WTC11 (cell line): ENCODE measurements at regions not wholly inside any gene's neighbourhood (a gene's known extent, or its start where the extent isn't known, plus 50 kb on each side); places are given as distances from the start of the nearest gene placed in this dataset.

ENCODE experiments used
- ATAC-seq: fragments of 200-7000 bp; cut with Tn5 transposase; 2 replicates; pipeline ENCODE4 v1.10.0; 2021; ENCODE audit warnings: mild to moderate bottlenecking, moderate library complexity
- CTCF ChIA-PET: fragments of 300-600 bp; sonication (Branson Sonifier 250); formaldehyde crosslinking; loops from one replicate; lab custom pipeline; 2021; ENCODE audit warnings: antibody characterized with exemption; lab: Charles Lee
- POLR2A ChIA-PET: fragments of 350-600 bp; sonication (Branson Sonifier 250); formaldehyde crosslinking; loops from one replicate; lab custom pipeline; 2021; ENCODE audit warnings: antibody characterized with exemption; lab: Charles Lee
- DNase-seq: peaks from one replicate; pipeline ENCODE4 v3.0.0; 2021; ENCODE audit warnings: low spot score
- H3K27ac Mint-ChIP-seq: 2 replicates; pipeline ENCODE4 v1.8.0; 2021; ENCODE audit warnings: mixed read lengths
- H3K27me3 Mint-ChIP-seq: 2 replicates; pipeline ENCODE4 v1.8.0; 2021; ENCODE audit warnings: low read depth, mild to moderate bottlenecking, moderate library complexity, mixed read lengths
- H3K36me3 Mint-ChIP-seq: 2 replicates; pipeline ENCODE4 v1.8.0; 2021; ENCODE audit warnings: mixed read lengths
- H3K4me1 Mint-ChIP-seq: 2 replicates; pipeline ENCODE4 v1.8.0; 2022; ENCODE audit warnings: mixed read lengths
- H3K4me3 Mint-ChIP-seq: 2 replicates; pipeline ENCODE4 v1.8.0; 2021; ENCODE audit warnings: mild to moderate bottlenecking, moderate library complexity, mixed read lengths
- H3K9me3 Mint-ChIP-seq: 2 replicates; pipeline ENCODE4 v1.8.0; 2021; ENCODE audit warnings: mixed read lengths
- HMGA2 ChIP-seq: fragments of 250-450 bp; sonication (Bioruptor Pico); IDR thresholded peaks from 2 replicates; pipeline ENCODE4 v1.4.0; 2021; ENCODE audit warnings: mild to moderate bottlenecking, moderate library complexity
- NFE2L1 ChIP-seq: sonication (generic); formaldehyde crosslinking; IDR thresholded peaks from 2 replicates; pipeline ENCODE4 v1.8.1; 2023; ENCODE audit warnings: missing genetic modification reagents
- NR3C1 ChIP-seq: sonication (generic); formaldehyde crosslinking; conservative IDR thresholded peaks from 2 replicates; pipeline ENCODE4 v1.8.1; 2023; ENCODE audit warnings: low read depth, mild to moderate bottlenecking, missing genetic modification reagents
- PRRX2 ChIP-seq: fragments of 250-450 bp; sonication (Bioruptor Pico); IDR thresholded peaks from 2 replicates; pipeline ENCODE4 v1.8.0; 2021; ENCODE audit warnings: mild to moderate bottlenecking
- SP1 ChIP-seq: sonication (generic); formaldehyde crosslinking; conservative IDR thresholded peaks from 2 replicates; pipeline ENCODE4 v1.8.1; 2022; ENCODE audit warnings: missing genetic modification reagents
- TCF7 ChIP-seq: sonication (generic); formaldehyde crosslinking; IDR thresholded peaks from 2 replicates; pipeline ENCODE4 v1.8.0; 2022; ENCODE audit warnings: mild to moderate bottlenecking, low read depth, missing genetic modification reagents, moderate library complexity
- ZBTB21 ChIP-seq: sonication (generic); formaldehyde crosslinking; IDR thresholded peaks from 2 replicates; pipeline ENCODE4 v1.8.1; 2023; ENCODE audit warnings: mild to moderate bottlenecking, missing genetic modification reagents, borderline replicate concordance
- ZNF121 ChIP-seq: sonication (generic); formaldehyde crosslinking; IDR thresholded peaks from 2 replicates; pipeline ENCODE4 v1.8.0; 2023; ENCODE audit warnings: missing genetic modification reagents
- TF ChIP-seq, protein P1 (sequence below): sonication (generic); formaldehyde crosslinking; IDR thresholded peaks from 2 replicates; pipeline ENCODE4 v1.8.1; 2023; ENCODE audit warnings: mild to moderate bottlenecking, moderate library complexity, missing genetic modification reagents
- TF ChIP-seq, protein P2 (sequence below): fragments of 250-450 bp; sonication (Bioruptor Pico); IDR thresholded peaks from 2 replicates; pipeline ENCODE4 v1.9.0; 2021; ENCODE audit warnings: mild to moderate bottlenecking
- TF ChIP-seq, protein P3 (sequence below): fragments of 250-450 bp; sonication (Bioruptor Pico); IDR thresholded peaks from 2 replicates; pipeline ENCODE4 v1.9.0; 2021; ENCODE audit warnings: moderate library complexity, mild to moderate bottlenecking, inconsistent platforms, borderline replicate concordance
- TF ChIP-seq, protein P4 (sequence below): fragments of 250-450 bp; sonication (Bioruptor Pico); IDR thresholded peaks from 2 replicates; pipeline ENCODE4 v1.9.0; 2021; ENCODE audit warnings: mild to moderate bottlenecking, borderline replicate concordance
- TF ChIP-seq, protein P5 (sequence below): fragments of 250-450 bp; sonication (Bioruptor Pico); conservative IDR thresholded peaks from 2 replicates; pipeline ENCODE4 v1.9.0; 2021; ENCODE audit warnings: mild to moderate bottlenecking
- TF ChIP-seq, protein P6 (sequence below): sonication (generic); formaldehyde crosslinking; IDR thresholded peaks from 2 replicates; pipeline ENCODE4 v1.8.0; 2023; ENCODE audit warnings: missing genetic modification reagents
- TF ChIP-seq, protein P7 (sequence below): sonication (generic); formaldehyde crosslinking; IDR thresholded peaks from 2 replicates; pipeline ENCODE4 v1.8.0; 2022; ENCODE audit warnings: mild to moderate bottlenecking, missing genetic modification reagents

DNA sequence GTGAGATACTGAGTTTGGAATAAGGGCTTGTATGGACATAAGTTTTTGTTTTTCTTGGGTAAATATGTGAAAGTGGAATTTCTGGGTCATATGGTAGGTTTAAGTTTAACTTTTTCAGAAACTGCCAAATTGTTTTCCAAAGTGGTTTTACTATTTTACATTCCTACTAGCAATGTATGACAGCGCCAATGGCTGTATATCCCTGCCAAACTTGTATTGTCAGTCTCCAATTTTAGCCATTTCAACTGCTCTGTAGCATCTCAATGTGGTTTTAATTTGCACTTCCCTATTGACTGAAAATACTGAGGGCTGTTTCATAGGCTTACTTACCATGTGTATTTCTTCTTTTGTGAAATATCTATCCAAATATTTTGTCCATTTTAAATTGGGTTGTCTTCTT is 90.5 kb upstream of the ZNF32 start:
- H3K4me1 Mint-ChIP-seq: peaks cover 9% of the 10 kb centered on the region
- ChIA-PET POLR2A (no interaction called here), CTCF (no interaction called here)
- H3K27me3 Mint-ChIP-seq: no peaks in the 10 kb centered on the region
- TF ChIP-seq, protein P1, sequence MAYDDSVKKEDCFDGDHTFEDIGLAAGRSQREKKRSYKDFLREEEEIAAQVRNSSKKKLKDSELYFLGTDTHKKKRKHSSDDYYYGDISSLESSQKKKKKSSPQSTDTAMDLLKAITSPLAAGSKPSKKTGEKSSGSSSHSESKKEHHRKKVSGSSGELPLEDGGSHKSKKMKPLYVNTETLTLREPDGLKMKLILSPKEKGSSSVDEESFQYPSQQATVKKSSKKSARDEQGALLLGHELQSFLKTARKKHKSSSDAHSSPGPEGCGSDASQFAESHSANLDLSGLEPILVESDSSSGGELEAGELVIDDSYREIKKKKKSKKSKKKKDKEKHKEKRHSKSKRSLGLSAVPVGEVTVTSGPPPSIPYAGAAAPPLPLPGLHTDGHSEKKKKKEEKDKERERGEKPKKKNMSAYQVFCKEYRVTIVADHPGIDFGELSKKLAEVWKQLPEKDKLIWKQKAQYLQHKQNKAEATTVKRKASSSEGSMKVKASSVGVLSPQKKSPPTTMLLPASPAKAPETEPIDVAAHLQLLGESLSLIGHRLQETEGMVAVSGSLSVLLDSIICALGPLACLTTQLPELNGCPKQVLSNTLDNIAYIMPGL (CRISPR knock-in tag): no peak
- TF ChIP-seq, protein P2, sequence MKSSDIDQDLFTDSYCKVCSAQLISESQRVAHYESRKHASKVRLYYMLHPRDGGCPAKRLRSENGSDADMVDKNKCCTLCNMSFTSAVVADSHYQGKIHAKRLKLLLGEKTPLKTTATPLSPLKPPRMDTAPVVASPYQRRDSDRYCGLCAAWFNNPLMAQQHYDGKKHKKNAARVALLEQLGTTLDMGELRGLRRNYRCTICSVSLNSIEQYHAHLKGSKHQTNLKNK (CRISPR knock-in tag): no peak
- TF ChIP-seq ZBTB21: no peak
- no peak overlapping the region for H3K27ac Mint-ChIP-seq
- no peaks in the 10 kb centered on the region for H3K36me3 Mint-ChIP-seq
- H3K9me3 Mint-ChIP-seq: 0 out of 2 replicates have a peak, but pooled peaks cover 4% of the 10 kb centered on the region
- H3K4me3 Mint-ChIP-seq: no peak overlapping the region
- ATAC-seq (no peak), DNase-seq (no peak)

DNA sequence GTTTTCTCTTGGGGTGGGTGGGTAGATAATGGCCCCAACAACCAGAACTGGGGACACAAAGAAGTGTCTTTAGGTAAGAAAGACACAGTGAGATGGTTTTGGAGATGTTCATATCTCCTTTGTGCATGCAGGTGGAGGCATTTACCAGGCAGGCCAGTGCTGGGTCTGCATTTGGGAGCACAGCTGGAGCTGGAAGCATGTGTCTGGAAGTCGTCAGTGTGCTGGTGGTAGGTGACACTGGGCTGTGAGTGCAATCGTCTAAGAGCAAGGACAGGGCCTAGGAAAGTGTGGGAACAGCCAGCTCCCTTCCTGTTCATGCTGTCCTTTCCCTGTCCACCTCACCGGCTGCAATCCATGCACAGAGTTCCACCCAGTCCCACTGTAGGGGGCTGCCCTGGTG is 88.3 kb upstream of the ZNF32 start:
- TF ChIP-seq, protein P3, sequence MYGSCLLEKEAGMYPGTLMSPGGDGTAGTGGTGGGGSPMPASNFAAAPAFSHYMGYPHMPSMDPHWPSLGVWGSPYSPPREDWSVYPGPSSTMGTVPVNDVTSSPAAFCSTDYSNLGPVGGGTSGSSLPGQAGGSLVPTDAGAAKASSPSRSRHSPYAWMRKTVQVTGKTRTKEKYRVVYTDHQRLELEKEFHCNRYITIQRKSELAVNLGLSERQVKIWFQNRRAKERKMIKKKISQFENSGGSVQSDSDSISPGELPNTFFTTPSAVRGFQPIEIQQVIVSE (CRISPR knock-in tag): no peak
- TF ChIP-seq NR3C1 (CRISPR knock-in tag) (no peak), TCF7 (no peak), ZNF121 (CRISPR knock-in tag) (no peak), NFE2L1 (CRISPR knock-in tag) (no peak), SP1 (CRISPR knock-in tag) (no peak), PRRX2 (CRISPR knock-in tag) (no peak), HMGA2 (CRISPR knock-in tag) (no peak)
- TF ChIP-seq, protein P2 (CRISPR knock-in tag): no peak
- TF ChIP-seq, protein P4, sequence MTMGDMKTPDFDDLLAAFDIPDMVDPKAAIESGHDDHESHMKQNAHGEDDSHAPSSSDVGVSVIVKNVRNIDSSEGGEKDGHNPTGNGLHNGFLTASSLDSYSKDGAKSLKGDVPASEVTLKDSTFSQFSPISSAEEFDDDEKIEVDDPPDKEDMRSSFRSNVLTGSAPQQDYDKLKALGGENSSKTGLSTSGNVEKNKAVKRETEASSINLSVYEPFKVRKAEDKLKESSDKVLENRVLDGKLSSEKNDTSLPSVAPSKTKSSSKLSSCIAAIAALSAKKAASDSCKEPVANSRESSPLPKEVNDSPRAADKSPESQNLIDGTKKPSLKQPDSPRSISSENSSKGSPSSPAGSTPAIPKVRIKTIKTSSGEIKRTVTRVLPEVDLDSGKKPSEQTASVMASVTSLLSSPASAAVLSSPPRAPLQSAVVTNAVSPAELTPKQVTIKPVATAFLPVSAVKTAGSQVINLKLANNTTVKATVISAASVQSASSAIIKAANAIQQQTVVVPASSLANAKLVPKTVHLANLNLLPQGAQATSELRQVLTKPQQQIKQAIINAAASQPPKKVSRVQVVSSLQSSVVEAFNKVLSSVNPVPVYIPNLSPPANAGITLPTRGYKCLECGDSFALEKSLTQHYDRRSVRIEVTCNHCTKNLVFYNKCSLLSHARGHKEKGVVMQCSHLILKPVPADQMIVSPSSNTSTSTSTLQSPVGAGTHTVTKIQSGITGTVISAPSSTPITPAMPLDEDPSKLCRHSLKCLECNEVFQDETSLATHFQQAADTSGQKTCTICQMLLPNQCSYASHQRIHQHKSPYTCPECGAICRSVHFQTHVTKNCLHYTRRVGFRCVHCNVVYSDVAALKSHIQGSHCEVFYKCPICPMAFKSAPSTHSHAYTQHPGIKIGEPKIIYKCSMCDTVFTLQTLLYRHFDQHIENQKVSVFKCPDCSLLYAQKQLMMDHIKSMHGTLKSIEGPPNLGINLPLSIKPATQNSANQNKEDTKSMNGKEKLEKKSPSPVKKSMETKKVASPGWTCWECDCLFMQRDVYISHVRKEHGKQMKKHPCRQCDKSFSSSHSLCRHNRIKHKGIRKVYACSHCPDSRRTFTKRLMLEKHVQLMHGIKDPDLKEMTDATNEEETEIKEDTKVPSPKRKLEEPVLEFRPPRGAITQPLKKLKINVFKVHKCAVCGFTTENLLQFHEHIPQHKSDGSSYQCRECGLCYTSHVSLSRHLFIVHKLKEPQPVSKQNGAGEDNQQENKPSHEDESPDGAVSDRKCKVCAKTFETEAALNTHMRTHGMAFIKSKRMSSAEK: no peak
- TF ChIP-seq, protein P5, sequence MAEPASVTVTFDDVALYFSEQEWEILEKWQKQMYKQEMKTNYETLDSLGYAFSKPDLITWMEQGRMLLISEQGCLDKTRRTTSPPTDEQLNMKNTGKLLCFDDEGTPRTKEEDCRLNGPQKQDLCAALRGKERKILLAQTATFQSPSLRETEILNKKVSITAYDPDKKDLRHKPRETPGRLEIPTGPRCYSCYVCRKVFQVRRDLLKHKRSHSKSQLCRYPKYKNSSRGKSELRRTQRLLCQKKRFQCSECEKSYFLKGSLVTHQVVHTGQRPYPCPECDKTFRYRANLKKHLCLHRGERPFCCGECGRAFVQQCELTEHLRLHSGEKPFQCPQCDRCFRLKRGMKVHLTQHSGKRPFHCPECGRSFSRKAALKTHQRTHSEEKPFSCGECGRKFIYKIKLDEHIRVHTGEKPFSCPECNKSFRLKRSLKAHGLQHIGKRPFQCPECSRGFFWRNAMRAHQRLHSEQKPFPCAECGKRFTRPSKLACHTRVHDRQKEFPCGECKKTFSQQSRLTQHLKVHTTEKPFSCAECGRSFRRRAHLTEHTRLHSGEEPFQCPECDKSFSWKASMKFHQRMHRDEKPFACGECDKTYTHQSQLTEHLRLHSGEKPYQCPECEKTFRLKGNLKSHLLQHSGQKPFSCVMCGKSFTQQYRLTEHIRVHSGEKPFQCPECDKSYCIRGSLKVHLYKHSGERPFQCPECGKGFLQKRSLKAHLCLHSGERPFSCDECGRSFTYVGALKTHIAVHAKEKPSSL (CRISPR knock-in tag): no peak
- TF ChIP-seq, protein P6, sequence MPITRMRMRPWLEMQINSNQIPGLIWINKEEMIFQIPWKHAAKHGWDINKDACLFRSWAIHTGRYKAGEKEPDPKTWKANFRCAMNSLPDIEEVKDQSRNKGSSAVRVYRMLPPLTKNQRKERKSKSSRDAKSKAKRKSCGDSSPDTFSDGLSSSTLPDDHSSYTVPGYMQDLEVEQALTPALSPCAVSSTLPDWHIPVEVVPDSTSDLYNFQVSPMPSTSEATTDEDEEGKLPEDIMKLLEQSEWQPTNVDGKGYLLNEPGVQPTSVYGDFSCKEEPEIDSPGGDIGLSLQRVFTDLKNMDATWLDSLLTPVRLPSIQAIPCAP: no peak
- TF ChIP-seq, protein P7, sequence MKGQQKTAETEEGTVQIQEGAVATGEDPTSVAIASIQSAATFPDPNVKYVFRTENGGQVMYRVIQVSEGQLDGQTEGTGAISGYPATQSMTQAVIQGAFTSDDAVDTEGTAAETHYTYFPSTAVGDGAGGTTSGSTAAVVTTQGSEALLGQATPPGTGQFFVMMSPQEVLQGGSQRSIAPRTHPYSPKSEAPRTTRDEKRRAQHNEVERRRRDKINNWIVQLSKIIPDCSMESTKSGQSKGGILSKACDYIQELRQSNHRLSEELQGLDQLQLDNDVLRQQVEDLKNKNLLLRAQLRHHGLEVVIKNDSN (CRISPR knock-in tag): no peak
- Mint-ChIP-seq H3K9me3 (0 out of 2 replicates have a peak, but pooled peaks cover 2% of the 10 kb centered on the region), H3K4me3 (no peak overlapping the region), H3K36me3 (no peaks in the 10 kb centered on the region), H3K27ac (no peak overlapping the region), H3K27me3 (no peaks in the 10 kb centered on the region), H3K4me1 (peaks cover 3% of the 10 kb centered on the region; the same call in 1 of the 2 replicates)
- POLR2A ChIA-PET: no interaction called here
- no peak for DNase-seq
- ATAC-seq: no peak
- CTCF ChIA-PET: no interaction called here
